NB4 (cell line): ENCODE measurements at regions not wholly inside any gene's neighbourhood (a gene's known extent, or its start where the extent isn't known, plus 50 kb on each side); places are given as distances from the start of the nearest gene placed in this dataset.

Experiments used
- DNase-seq: peaks from one replicate; pipeline ENCODE4 v3.0.0; 2010; ENCODE audit warnings: low read depth
- H3K4me3 ChIP-seq: one replicate; pipeline ENCODE4 v1.5.1; 2011; ENCODE audit warnings: mild to moderate bottlenecking, low read depth, low read length, moderate library complexity
- MYC ChIP-seq: IDR thresholded peaks from 2 replicates; pipeline ENCODE4 v1.6.1; 2011; ENCODE audit warnings: low read depth, low read length
- POLR2A ChIP-seq: IDR thresholded peaks from 2 replicates; pipeline ENCODE4 v1.6.1; 2011; ENCODE audit warnings: mild to moderate bottlenecking; ENCODE audit not compliant: insufficient read length; ENCODE audit errors: extremely low read depth
- TF ChIP-seq, protein P1 (sequence below): IDR thresholded peaks from 2 replicates; pipeline ENCODE4 v1.6.1; 2011; ENCODE audit warnings: low read depth, low read length
- TF ChIP-seq, protein P2 (sequence below): IDR thresholded peaks from one replicate; pipeline ENCODE4 v1.5.1; 2012; ENCODE audit warnings: low read depth, low read length

DNA sequence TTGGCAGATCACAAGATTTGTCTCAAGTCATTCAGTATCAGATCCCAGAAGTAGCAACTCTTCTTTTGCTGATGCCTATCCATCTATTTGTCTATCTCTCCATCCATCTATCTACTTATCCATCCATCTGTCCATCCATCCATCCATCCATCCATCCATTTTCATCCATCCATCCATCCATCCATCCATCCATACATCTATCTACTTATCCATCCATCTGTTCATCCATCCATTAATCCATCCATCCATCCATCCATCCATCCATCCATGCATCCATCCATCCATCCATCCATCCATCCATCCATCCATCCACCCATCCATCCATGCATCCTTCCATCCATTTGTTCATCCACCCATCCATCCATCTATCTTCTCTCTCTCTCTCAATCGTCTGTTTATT, 142.7 kb downstream of the PFKFB3 start:
- H3K4me3 ChIP-seq = no peak overlapping the region
- TF ChIP-seq MYC (no peak), POLR2A (no peak)
- TF ChIP-seq, protein P1, sequence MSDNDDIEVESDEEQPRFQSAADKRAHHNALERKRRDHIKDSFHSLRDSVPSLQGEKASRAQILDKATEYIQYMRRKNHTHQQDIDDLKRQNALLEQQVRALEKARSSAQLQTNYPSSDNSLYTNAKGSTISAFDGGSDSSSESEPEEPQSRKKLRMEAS = no peak
- TF ChIP-seq, protein P2, sequence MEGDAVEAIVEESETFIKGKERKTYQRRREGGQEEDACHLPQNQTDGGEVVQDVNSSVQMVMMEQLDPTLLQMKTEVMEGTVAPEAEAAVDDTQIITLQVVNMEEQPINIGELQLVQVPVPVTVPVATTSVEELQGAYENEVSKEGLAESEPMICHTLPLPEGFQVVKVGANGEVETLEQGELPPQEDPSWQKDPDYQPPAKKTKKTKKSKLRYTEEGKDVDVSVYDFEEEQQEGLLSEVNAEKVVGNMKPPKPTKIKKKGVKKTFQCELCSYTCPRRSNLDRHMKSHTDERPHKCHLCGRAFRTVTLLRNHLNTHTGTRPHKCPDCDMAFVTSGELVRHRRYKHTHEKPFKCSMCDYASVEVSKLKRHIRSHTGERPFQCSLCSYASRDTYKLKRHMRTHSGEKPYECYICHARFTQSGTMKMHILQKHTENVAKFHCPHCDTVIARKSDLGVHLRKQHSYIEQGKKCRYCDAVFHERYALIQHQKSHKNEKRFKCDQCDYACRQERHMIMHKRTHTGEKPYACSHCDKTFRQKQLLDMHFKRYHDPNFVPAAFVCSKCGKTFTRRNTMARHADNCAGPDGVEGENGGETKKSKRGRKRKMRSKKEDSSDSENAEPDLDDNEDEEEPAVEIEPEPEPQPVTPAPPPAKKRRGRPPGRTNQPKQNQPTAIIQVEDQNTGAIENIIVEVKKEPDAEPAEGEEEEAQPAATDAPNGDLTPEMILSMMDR = no peak
- no peak for DNase-seq

DNA sequence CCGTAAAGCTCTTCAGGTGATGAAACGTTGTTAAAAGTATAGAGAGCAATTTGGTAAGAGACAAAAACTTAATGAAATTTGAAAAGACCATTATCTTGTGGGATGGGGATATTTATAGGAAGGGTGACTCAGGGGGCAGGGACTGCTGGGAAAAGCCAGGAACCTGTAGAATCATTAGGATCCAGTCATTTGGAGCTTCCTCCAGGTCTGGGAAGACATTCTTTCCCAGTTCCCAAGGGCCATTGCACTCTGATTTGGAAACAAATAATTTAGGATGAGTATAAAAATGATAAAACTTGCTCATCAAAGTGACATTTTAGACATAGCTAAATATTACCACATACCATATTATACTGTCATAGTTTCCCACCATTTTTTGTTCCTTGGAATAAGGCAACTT, 143.9 kb downstream of the PFKFB3 start:
- H3K4me3 ChIP-seq = no peak overlapping the region
- DNase-seq = no peak
- TF ChIP-seq, protein P1 = no peak
- TF ChIP-seq POLR2A (no peak), MYC (no peak)
- TF ChIP-seq, protein P2 = no peak

DNA sequence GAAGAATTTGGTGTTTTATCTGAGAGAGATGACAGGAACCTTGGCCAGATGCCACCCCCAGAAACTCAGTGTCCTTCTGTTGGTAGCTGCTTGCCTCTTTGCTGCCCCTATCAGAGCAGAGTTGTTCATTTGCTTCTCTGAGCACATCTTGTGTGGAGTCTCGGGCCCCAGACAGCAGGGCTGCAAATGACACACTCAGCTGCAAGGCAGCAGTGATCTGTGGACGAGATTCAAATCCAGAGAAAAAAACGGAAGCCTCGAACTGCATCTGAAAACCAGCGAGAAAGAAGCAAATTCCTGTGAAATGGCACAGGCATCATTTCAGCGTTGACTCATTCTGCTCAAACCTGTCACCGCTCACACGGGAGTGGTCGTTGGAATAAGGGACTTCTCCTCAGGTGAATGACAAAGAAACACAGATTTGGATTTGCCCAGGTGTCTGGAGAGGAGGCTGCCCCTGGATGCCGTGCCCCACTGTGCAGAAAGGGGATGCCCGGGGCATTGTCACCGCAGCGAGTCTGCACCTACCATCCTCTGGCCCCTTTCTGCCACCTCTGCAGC, 144.7 kb downstream of the PFKFB3 start:
- peak; percentile 45 for DNase-seq
- peak overlapping the region; percentile 47 for H3K4me3 ChIP-seq
- TF ChIP-seq, protein P1 = no peak
- TF ChIP-seq, protein P2 = no peak
- no peak for TF ChIP-seq MYC

DNA sequence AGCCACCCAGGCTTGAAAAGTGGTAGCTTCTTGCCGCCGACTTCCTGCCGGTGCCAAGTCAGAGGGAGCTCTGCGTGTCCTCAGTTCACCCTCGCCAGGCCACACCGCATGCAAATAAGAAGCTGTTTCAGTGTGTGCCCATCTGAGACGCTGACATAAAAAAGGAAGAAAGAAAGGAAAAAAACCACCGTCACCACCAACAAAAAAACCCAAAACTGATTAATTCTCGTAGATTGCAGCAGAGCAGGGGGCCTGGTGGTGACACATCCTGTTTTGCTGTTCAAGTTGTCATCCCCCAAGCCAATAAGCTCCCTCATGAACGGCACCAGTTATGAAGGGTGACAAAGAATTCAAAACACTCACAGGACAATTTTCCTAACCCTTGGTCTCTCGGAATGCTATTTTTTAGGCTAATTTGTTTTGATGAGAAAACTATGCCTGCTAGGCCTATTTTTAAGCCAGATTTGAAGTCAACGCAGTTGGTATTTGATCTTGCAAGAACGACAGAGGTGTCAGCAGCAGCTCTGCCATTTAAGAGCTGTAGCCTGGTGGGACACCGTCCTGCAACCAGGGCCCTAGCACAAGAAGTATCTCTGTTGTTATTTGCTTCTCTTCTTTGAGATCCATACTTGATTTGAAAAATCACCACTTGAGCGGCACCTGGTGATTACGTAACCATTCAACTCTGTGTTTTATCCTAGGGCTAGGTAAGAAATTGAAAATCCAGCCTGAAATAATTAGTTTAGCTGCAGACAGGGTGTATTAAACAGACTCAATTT, 145.6 kb downstream of the PFKFB3 start:
- DNase-seq = peak; percentile 93
- H3K4me3 ChIP-seq = peak overlapping the region; percentile 47
- no peak for TF ChIP-seq POLR2A
- TF ChIP-seq, protein P1 = no peak
- no peak for TF ChIP-seq MYC

DNA sequence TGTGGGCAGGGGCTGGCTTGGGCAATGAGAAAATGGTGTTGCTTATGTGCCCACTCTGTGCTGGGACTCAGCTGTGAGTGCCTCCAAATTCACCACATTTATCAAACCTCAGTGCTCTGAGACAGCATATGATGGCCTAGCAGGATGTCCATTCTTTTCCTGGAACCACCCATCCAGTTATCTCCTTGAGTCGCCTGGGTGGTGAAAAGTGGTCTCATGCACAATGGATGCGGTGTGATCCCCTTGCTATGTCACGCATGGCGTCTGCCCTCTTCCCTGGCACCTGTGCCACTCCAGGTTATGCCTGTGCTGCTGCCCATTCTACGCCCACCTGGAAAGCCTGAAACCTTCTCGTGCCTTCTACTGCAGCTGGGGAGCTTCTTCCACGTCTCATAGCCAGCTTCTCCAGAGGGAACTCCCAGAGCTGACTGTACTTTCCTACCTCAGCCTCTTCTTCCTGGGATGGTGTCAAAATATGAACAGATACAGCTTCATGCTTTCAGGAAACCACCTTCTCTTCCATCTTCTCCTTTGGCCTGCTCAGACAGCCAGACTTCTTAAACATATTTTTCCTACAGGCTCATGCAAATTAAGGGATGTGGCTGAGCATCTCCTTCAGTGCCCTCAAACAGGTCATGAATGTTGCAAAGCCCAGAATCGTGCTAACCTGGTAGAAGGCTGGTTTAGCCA, 147.3 kb downstream of the PFKFB3 start:
- DNase-seq = no peak
- H3K4me3 ChIP-seq = no peak overlapping the region

More for the DNA sequence above, 147.3 kb downstream of the PFKFB3 start:
- no peak for TF ChIP-seq POLR2A
- TF ChIP-seq MYC = no peak
- TF ChIP-seq, protein P2 = no peak
- TF ChIP-seq, protein P1 = no peak
